Activated naive CD4-positive, alpha-beta T cell treated with anti-CD3 and anti-CD28 coated beads, Interleukin-2, amount 50 U/mL, for 24 hours (primary cell): ENCODE measurements at regions not wholly inside any gene's neighbourhood (a gene's known extent, or its start where the extent isn't known, plus 50 kb on each side); places are given as distances from the start of the nearest gene placed in this dataset.
"Not testable (repeated sequence)": the region's sequence is repeated elsewhere in the genome, so short reads cannot be mapped to it uniquely, and the experiment has no call there.

Source experiments
- H3K27ac Mint-ChIP-seq: one replicate; pipeline ENCODE4 v1.8.0; 2021; ENCODE audit warnings: mild to moderate bottlenecking, mixed read lengths
- H3K27me3 Mint-ChIP-seq: one replicate; pipeline ENCODE4 v1.8.0; 2021; ENCODE audit warnings: mixed read lengths
- H3K36me3 Mint-ChIP-seq: one replicate; pipeline ENCODE4 v1.8.0; 2021; ENCODE audit warnings: mixed read lengths
- H3K4me1 Mint-ChIP-seq: one replicate; pipeline ENCODE4 v1.8.0; 2021; ENCODE audit warnings: mixed read lengths
- H3K4me3 Mint-ChIP-seq: one replicate; pipeline ENCODE4 v1.8.0; 2021; ENCODE audit warnings: mild to moderate bottlenecking, mixed read lengths
- H3K9me3 Mint-ChIP-seq: one replicate; pipeline ENCODE4 v1.8.0; 2021; ENCODE audit warnings: mixed read lengths

- Mint-ChIP-seq H3K4me1 (no peaks in the 10 kb centered on the region), H3K27me3 (no peaks in the 10 kb centered on the region), H3K9me3 (peaks cover 5% of the 10 kb centered on the region), H3K27ac (no peak overlapping the region), H3K4me3 (no peak overlapping the region), H3K36me3 (no peaks in the 10 kb centered on the region)
Measured at GRCh38 chr11:103805688-103806009, 230.8 kb upstream of the DDI1 start.

- Mint-ChIP-seq H3K36me3 (no peaks in the 10 kb centered on the region), H3K27ac (no peak overlapping the region), H3K27me3 (no peaks in the 10 kb centered on the region), H3K4me1 (no peaks in the 10 kb centered on the region), H3K9me3 (peaks cover 9% of the 10 kb centered on the region), H3K4me3 (no peak overlapping the region)
Measured at GRCh38 chr11:103806130-103806895, 230.1 kb upstream of the DDI1 start.

DNA sequence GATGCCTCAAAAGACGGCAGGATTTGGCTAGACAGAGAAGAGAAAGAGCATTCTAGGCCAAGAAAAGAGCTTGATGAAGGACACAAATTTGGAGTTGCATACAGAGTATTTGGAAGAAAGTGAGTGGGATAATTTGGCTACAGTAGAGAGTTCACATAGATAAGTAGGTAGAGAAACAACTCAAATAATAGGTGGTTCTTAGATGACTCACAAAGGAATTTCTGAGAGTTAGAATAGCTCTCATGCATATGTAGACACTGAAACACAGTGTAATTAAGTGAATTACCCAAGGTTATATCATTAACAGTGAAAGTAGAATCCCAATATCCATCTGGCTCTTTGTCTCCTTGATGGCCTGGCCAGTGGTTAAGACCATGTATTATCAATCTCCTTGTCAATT, 228.6 kb upstream of the DDI1 start:
- Mint-ChIP-seq H3K27me3 (no peaks in the 10 kb centered on the region), H3K27ac (no peak overlapping the region), H3K36me3 (no peaks in the 10 kb centered on the region), H3K9me3 (peaks cover 9% of the 10 kb centered on the region), H3K4me3 (no peak overlapping the region), H3K4me1 (no peaks in the 10 kb centered on the region)

- no peak overlapping the region for H3K27ac Mint-ChIP-seq
- no peak overlapping the region for H3K4me3 Mint-ChIP-seq
- no peaks in the 10 kb centered on the region for H3K36me3 Mint-ChIP-seq
- H3K4me1 Mint-ChIP-seq, result no peaks in the 10 kb centered on the region
- H3K9me3 Mint-ChIP-seq, result peaks cover 9% of the 10 kb centered on the region
- H3K27me3 Mint-ChIP-seq, result no peaks in the 10 kb centered on the region
Measured at GRCh38 chr11:103808252-103808651, 228.2 kb upstream of the DDI1 start.

DNA sequence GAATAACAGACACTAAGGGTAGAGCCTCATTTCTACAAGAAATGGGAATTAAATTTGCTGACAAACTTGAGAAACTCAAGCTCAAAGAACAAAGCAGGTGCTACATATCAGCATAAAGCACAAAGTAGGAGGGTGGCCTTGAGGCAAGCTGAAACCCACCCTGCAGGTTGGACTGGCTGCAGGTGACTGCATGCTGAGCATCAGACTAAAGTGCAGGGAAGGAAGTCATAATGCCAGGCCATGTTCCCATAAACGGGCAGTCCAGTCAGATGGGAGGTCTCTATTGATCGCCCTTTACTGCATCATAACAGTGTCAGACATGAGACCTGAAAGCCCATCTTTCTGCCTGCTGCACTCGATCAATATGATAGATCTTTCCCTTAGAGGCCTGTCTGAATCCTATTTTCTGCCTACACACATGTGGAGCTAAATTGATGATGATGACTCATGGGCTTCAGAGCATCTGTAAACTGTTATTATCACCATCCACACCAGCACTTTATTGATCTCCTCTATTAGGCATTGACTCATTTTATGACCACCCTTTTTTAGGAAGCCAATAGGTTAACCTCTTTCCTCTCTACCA, 224.5 kb upstream of the DDI1 start:
- Mint-ChIP-seq H3K36me3 (no peaks in the 10 kb centered on the region), H3K27me3 (no peaks in the 10 kb centered on the region), H3K4me1 (no peaks in the 10 kb centered on the region), H3K4me3 (no peak overlapping the region), H3K9me3 (peaks cover 9% of the 10 kb centered on the region), H3K27ac (no peak overlapping the region)

- Mint-ChIP-seq H3K36me3 (no peaks in the 10 kb centered on the region), H3K27ac (no peak overlapping the region), H3K4me3 (no peak overlapping the region), H3K27me3 (no peaks in the 10 kb centered on the region), H3K4me1 (no peaks in the 10 kb centered on the region), H3K9me3 (peaks cover 9% of the 10 kb centered on the region)
Measured at GRCh38 chr11:103812680-103813079, 223.8 kb upstream of the DDI1 start.

DNA sequence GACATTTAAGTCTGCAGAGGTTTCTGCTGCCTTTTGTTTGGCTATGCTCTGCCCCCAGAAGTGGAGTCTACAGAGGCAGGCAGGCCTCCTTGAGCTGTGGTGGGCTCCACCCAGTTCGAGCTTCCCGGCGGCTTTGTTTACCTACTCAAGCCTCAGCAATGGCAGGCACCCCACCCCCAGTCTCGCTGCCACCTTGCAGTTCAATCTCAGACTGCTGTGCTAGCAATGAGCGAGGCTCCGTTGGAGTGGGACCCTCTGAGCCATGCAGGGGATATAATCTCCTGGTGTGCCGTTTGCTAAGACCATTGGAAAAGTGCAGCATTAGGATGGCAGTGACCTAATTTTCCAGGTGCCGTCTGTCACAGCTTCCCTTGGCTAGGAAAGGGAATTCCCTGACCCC, 216.1 kb upstream of the DDI1 start:
- H3K27ac Mint-ChIP-seq, H3K36me3 Mint-ChIP-seq, H3K27me3 Mint-ChIP-seq, H3K4me1 Mint-ChIP-seq, H3K4me3 Mint-ChIP-seq, H3K9me3 Mint-ChIP-seq: not testable (repeated sequence)

DNA sequence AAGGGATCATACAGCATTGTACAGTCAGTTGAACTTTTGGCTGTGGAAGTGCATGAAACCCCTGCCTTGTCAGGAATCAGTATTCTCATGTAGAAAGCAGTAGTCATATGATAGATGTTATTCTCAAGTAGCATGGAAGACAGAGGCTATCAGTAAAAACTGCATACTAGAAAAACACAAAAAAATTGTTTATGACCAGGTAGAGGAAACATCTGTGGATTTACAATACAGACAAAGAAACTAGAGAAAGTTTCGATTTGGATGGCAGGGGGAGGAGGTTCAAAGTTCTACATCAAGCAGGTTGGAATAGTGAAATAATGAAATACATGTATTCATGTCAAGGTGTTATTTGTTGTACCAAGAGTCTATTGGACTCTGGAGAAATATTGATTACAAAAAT, 212.3 kb upstream of the DDI1 start:
- H3K27ac Mint-ChIP-seq, result no peak overlapping the region
- no peaks in the 10 kb centered on the region for H3K4me1 Mint-ChIP-seq
- H3K27me3 Mint-ChIP-seq, result no peaks in the 10 kb centered on the region
- H3K36me3 Mint-ChIP-seq, result no peaks in the 10 kb centered on the region
- no peaks in the 10 kb centered on the region for H3K9me3 Mint-ChIP-seq
- H3K4me3 Mint-ChIP-seq, result no peak overlapping the region

DNA sequence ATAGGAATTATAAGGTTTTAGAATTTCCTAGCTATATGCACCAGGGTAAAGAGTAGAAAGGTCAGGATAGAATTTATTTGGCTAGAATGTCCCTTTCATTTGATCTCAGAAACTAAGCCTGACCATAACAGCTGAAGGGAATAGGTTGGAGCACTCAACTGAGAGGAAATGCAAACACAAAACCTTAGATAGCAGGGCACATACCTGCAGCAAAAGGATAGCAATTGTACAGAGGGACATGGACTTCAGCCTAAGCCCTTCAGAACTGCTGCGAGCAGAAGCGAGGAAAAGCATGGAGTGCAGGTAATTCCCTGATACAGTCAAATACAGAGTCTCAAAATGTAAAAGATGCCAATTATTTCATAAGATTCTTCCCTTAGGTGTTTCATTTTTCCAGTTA, 211.0 kb upstream of the DDI1 start:
- Mint-ChIP-seq H3K4me3 (no peak overlapping the region), H3K27me3 (no peaks in the 10 kb centered on the region), H3K36me3 (no peaks in the 10 kb centered on the region), H3K4me1 (no peaks in the 10 kb centered on the region), H3K27ac (no peak overlapping the region), H3K9me3 (peaks cover 5% of the 10 kb centered on the region)

- Mint-ChIP-seq H3K9me3 (peaks cover 5% of the 10 kb centered on the region), H3K4me3 (no peak overlapping the region), H3K4me1 (no peaks in the 10 kb centered on the region), H3K36me3 (no peaks in the 10 kb centered on the region), H3K27me3 (no peaks in the 10 kb centered on the region), H3K27ac (no peak overlapping the region)
Measured at GRCh38 chr11:103826856-103827255, 209.6 kb upstream of the DDI1 start.

DNA sequence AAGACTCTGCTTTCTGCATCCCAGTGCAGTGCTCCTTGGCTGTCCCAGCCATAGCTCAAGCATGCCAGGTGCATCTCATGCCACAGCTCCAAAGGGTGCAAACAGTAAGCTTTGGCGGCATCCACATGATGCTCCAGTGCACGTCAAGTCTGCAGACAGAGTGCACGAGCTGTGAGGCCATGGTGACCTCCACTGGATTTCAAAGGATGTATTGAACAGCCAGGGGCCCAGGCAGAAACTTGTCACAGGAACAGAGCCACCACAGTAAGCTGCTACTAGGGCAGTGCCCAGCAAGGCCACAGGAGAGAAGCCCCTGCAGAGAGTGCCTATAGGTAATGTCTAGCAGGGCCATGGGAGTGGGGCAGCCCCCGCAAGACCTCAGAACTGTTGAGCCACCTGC, 206.8 kb upstream of the DDI1 start:
- H3K4me3 Mint-ChIP-seq, result no peak overlapping the region
- no peaks in the 10 kb centered on the region for H3K36me3 Mint-ChIP-seq
- no peaks in the 10 kb centered on the region for H3K27me3 Mint-ChIP-seq
- H3K4me1 Mint-ChIP-seq, result no peaks in the 10 kb centered on the region
- no peak overlapping the region for H3K27ac Mint-ChIP-seq
- H3K9me3 Mint-ChIP-seq, result peaks cover 13% of the 10 kb centered on the region

DNA sequence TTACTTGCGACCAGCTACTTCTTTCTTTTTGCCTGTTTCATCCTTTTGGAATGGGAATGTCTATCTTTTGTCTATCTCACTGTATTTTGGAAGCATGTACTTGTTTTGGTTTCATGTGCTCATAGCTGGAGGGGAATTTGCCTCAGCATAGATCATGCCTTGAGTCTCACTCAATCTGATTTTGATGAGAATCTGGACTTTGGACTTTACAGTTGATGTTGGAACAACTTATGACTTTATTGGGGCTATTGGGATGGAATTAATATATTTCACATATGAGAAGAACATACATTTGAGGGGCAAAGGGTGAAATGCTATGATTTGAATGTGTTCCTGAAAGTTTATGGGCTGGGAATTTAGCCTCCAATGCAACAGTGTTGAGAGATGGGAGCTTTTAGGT, 206.2 kb upstream of the DDI1 start:
- H3K27me3 Mint-ChIP-seq, result no peaks in the 10 kb centered on the region
- no peak overlapping the region for H3K27ac Mint-ChIP-seq
- H3K9me3 Mint-ChIP-seq, result peaks cover 13% of the 10 kb centered on the region
- no peak overlapping the region for H3K4me3 Mint-ChIP-seq
- no peaks in the 10 kb centered on the region for H3K4me1 Mint-ChIP-seq
- H3K36me3 Mint-ChIP-seq, result no peaks in the 10 kb centered on the region

DNA sequence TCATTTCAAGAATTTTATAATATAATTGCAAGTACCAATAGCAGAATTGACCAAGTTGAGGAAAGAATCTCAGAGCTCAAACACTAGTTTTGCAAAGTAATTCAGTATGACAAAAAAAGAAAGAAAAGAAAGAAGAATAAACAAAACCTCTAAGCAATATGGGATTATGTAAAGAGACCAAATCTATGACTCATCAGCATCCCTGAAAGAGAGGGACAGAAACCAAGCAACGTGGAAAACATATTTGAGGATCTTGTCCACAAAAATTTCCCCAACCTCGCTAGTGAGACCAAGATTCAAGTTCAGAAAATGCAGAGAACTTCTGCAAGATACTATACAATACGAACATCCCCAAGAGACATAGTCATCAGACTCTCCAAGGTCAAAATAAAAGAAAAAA, 203.7 kb upstream of the DDI1 start:
- Mint-ChIP-seq H3K4me3 (no peak overlapping the region), H3K36me3 (no peaks in the 10 kb centered on the region), H3K4me1 (no peaks in the 10 kb centered on the region), H3K27ac (no peak overlapping the region), H3K9me3 (peaks cover 13% of the 10 kb centered on the region), H3K27me3 (no peaks in the 10 kb centered on the region)

DNA sequence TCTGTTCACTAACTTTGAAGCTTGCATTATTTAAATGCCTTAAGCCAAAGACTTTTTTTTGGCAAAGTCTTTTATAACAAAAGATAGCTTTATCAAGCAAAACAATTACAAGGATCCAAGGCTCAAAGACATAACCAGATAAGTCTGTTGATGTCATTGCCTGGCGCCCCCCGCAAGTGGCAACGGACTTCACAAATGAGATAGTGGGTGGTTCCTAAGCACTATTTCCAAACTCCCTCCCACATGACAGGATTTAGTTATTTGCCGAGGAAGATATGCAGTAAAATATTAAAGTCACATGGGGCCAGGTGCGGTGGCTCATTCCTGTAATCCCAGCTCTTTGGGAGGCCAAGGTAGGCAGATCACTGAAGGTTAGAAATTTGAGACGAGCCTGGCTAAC, 194.2 kb upstream of the DDI1 start:
- Mint-ChIP-seq H3K36me3 (no peaks in the 10 kb centered on the region), H3K4me3 (no peak overlapping the region), H3K27ac (no peak overlapping the region), H3K27me3 (no peaks in the 10 kb centered on the region), H3K9me3 (no peaks in the 10 kb centered on the region), H3K4me1 (no peaks in the 10 kb centered on the region)

GRCh38 chr11:103842795-103843194, 193.6 kb upstream of the DDI1 start:
- Mint-ChIP-seq H3K27ac (no peak overlapping the region), H3K4me3 (no peak overlapping the region), H3K27me3 (no peaks in the 10 kb centered on the region), H3K9me3 (no peaks in the 10 kb centered on the region), H3K36me3 (no peaks in the 10 kb centered on the region), H3K4me1 (no peaks in the 10 kb centered on the region)

GRCh38 chr11:103844327-103845215, 191.9 kb upstream of the DDI1 start:
- Mint-ChIP-seq H3K4me1 (no peaks in the 10 kb centered on the region), H3K4me3 (no peak overlapping the region), H3K9me3 (no peaks in the 10 kb centered on the region), H3K36me3 (no peaks in the 10 kb centered on the region), H3K27ac (no peak overlapping the region), H3K27me3 (no peaks in the 10 kb centered on the region)
